Endothelial cell of umbilical vein (primary cell): ENCODE measurements at regions not wholly inside any gene's neighbourhood (a gene's known extent, or its start where the extent isn't known, plus 50 kb on each side); places are given as distances from the start of the nearest gene placed in this dataset.

Source experiments
- BruUV-seq: library from RNA; stranded (reverse); fragments of 400-500 nt; replicated peaks from 2 replicates; lab custom pipeline; 2021; lab: Mats Ljungman, UMichigan
- CTCF ChIA-PET: fragments of 300-600, 350-600 bp; sonication (Branson Sonifier 250); formaldehyde crosslinking; loops from one replicate; lab custom pipeline; 2021; ENCODE audit warnings: antibody characterized with exemption, inconsistent platforms; lab: Charles Lee
- POLR2A ChIA-PET: fragments of 300-600, 350-600 bp; sonication (Branson Sonifier 250); formaldehyde crosslinking; loops from one replicate; lab custom pipeline; 2021; ENCODE audit warnings: antibody characterized with exemption, inconsistent platforms; lab: Charles Lee
- DNase-seq: peaks from one replicate; pipeline ENCODE4 v3.0.0-alpha.2; 2011; ENCODE audit warnings: low read depth, low spot score
- FAIRE-seq: peaks from 2 replicates; lab custom pipeline; 2011; peaks lifted over from hg19 to GRCh38; lab: Jason Lieb, UNC
- H2AFZ ChIP-seq: 2 replicates; pipeline ENCODE4 v1.6.0; 2012; ENCODE audit warnings: low read depth, low read length, control low read depth, inconsistent platforms
- H3K27ac ChIP-seq: 2 replicates; pipeline ENCODE4 v1.5.1; 2011; ENCODE audit warnings: low read depth, mild to moderate bottlenecking, control low read depth, low read length, moderate library complexity; ENCODE audit not compliant: insufficient read depth
- H3K27me3 ChIP-seq, 2 experiments: 2 replicates each; pipeline versions ENCODE4 v1.6.0 to v1.6.1; 2011; ENCODE audit warnings: low read length in 2 of 2, mixed read lengths in 1 of 2; ENCODE audit not compliant: control insufficient read depth in 2 of 2, insufficient read depth in 2 of 2
- H3K36me3 ChIP-seq, 2 experiments: 2 replicates in 1 of 2; 3 replicates in 1 of 2; pipeline ENCODE4 v1.5.1; 2011; ENCODE audit warnings: low read length in 2 of 2, mild to moderate bottlenecking in 1 of 2, moderate library complexity in 1 of 2; ENCODE audit not compliant: control insufficient read depth in 2 of 2, insufficient read depth in 2 of 2; ENCODE audit errors: extremely low read depth in 1 of 2
- H3K4me1 ChIP-seq: 3 replicates; pipeline ENCODE4 v1.5.1; 2011; ENCODE audit warnings: mild to moderate bottlenecking, low read length; ENCODE audit not compliant: control insufficient read depth, insufficient read depth; ENCODE audit errors: extremely low read depth
- H3K4me2 ChIP-seq: 2 replicates; pipeline ENCODE4 v1.6.1; 2011; ENCODE audit warnings: low read length, control low read depth, mixed read lengths; ENCODE audit not compliant: insufficient read depth
- H3K4me3 ChIP-seq, 3 experiments: fragments of 200-600 bp in 1 of 3; sonication (generic), shearing (Covaris generic) in 1 of 3; replicated peaks in 1 of 3; 2 replicates each; pipeline ENCODE4 v1.5.1; 2011 to 2016; ENCODE audit warnings: control low read depth in 3 of 3, low read length in 3 of 3, mild to moderate bottlenecking in 2 of 3, inconsistent platforms in 1 of 3, low read depth in 1 of 3, moderate library complexity in 1 of 3; ENCODE audit not compliant: insufficient read depth in 1 of 3
- H3K79me2 ChIP-seq: 2 replicates; pipeline ENCODE4 v1.6.0; 2012; ENCODE audit warnings: low read length, inconsistent platforms; ENCODE audit not compliant: control insufficient read depth, insufficient read depth
- H3K9ac ChIP-seq: replicated peaks from 2 replicates; pipeline ENCODE3; 2011; ENCODE audit warnings: low read length, control low read depth; ENCODE audit not compliant: insufficient read depth; ENCODE audit errors: extremely low read depth
- H3K9me1 ChIP-seq: replicated peaks from 3 replicates; pipeline ENCODE4 v1.6.0; 2011; ENCODE audit warnings: mild to moderate bottlenecking, low read length; ENCODE audit not compliant: control insufficient read depth, insufficient read depth; ENCODE audit errors: extremely low read depth
- H3K9me3 ChIP-seq: replicated peaks from 2 replicates; pipeline ENCODE4 v1.5.1; 2012; ENCODE audit warnings: low read length, inconsistent platforms; ENCODE audit not compliant: control insufficient read depth, insufficient read depth
- H4K20me1 ChIP-seq: replicated peaks from 2 replicates; pipeline ENCODE3; 2011; ENCODE audit warnings: mild to moderate bottlenecking, low read length; ENCODE audit not compliant: control insufficient read depth, insufficient read depth; ENCODE audit errors: extremely low read depth
- CTCF ChIP-seq, 2 donors: IDR thresholded peaks; 1 replicate in 1 of 2; 2 replicates in 1 of 2; pipeline ENCODE4 v1.5.1; 2011; ENCODE audit warnings: low read length in 2 of 2, mild to moderate bottlenecking in 2 of 2, moderate library complexity in 2 of 2, control low read depth in 1 of 2, inconsistent platforms in 1 of 2, low read depth in 1 of 2; ENCODE audit not compliant: insufficient read depth in 1 of 2; ENCODE audit errors: extremely low read depth in 1 of 2
- EZH2 ChIP-seq: IDR thresholded peaks from 2 replicates; pipeline ENCODE4 v1.6.1; 2012; ENCODE audit warnings: borderline replicate concordance, low read depth, mild to moderate bottlenecking, moderate library complexity, low read length, inconsistent platforms; ENCODE audit not compliant: severe bottlenecking
- FOS ChIP-seq: IDR thresholded peaks from 2 replicates; pipeline ENCODE4 v1.6.1; 2011; ENCODE audit warnings: mild to moderate bottlenecking, low read length, moderate library complexity, borderline replicate concordance; ENCODE audit not compliant: insufficient read depth
- GATA2 ChIP-seq: IDR thresholded peaks from 2 replicates; pipeline ENCODE4 v1.7.0; 2011; ENCODE audit warnings: low read depth, mild to moderate bottlenecking, moderate library complexity, mixed read lengths, low read length; ENCODE audit not compliant: insufficient read length, insufficient read depth
- JUN ChIP-seq: IDR thresholded peaks from 2 replicates; pipeline ENCODE4 v1.6.1; 2011; ENCODE audit warnings: borderline replicate concordance, low read depth; ENCODE audit not compliant: insufficient read length, insufficient read depth
- MAX ChIP-seq: IDR thresholded peaks from 2 replicates; pipeline ENCODE4 v1.6.1; 2011; ENCODE audit not compliant: insufficient read depth, insufficient read length
- MYC ChIP-seq: IDR thresholded peaks from one replicate; pipeline ENCODE4 v1.6.1; 2011; ENCODE audit warnings: mild to moderate bottlenecking, low read depth, low read length
- POLR2A ChIP-seq: IDR thresholded peaks from 2 replicates; pipeline ENCODE4 v1.6.1; 2012; ENCODE audit warnings: low read depth, mild to moderate bottlenecking, control low read depth, low read length
- POLR2AphosphoS5 ChIP-seq: IDR thresholded peaks from 2 replicates; pipeline ENCODE4 v1.6.1; 2012; ENCODE audit warnings: low read depth, mild to moderate bottlenecking, control low read depth, low read length, moderate library complexity; ENCODE audit not compliant: insufficient read depth
- dilution Hi-C: fragments of 300-500 bp; cut with MboI; formaldehyde crosslinking; loops from one replicate; pipeline ENCODE4 v1.15.0; 2019; ENCODE audit warnings: low sequenced_read_pairs; ENCODE audit not compliant: extremely low pct_ligation_motif_present
- intact Hi-C: fragments of 100-400 bp; cut with micrococcal nuclease; formaldehyde crosslinking; loops from one replicate; pipeline ENCODE4 v1.10.0; 2022

- H2AFZ ChIP-seq = no peak overlapping the region
- no peaks in the 10 kb centered on the region for H3K9me1 ChIP-seq
- no peak for FAIRE-seq
- intact Hi-C loops = no loop called here
- no peaks in the 10 kb centered on the region for H3K9me3 ChIP-seq
- dilution Hi-C loops = no loop called here
- no peaks in the 10 kb centered on the region for H3K27me3 ChIP-seq
- no peak overlapping the region for H3K4me2 ChIP-seq
- H3K36me3 ChIP-seq = no peaks in the 10 kb centered on the region
- ChIA-PET CTCF (no interaction called here), POLR2A (no interaction called here)
- no peaks in the 10 kb centered on the region for H3K79me2 ChIP-seq
- DNase-seq = no peak
- H3K27ac ChIP-seq = no peak overlapping the region
- H4K20me1 ChIP-seq = no peaks in the 10 kb centered on the region
- no peak overlapping the region for H3K4me3 ChIP-seq
- BruUV-seq = no TSS peak
- TF ChIP-seq JUN = no peak
- no peak for TF ChIP-seq EZH2
- no peak for TF ChIP-seq FOS
- TF ChIP-seq POLR2A = no peak
- TF ChIP-seq POLR2AphosphoS5 = no peak
- TF ChIP-seq MAX = no peak
- no peak for TF ChIP-seq GATA2
- TF ChIP-seq CTCF (IDR thresholded peaks at IDR 0.05; ENCODE audit: extremely low read depth in 1 of 2, insufficient read depth in 1 of 2, low read depth in 1 of 2, low read length in 2 of 2) = no peak
- no peak for TF ChIP-seq MYC
- H3K4me1 ChIP-seq = no peaks in the 10 kb centered on the region
- H3K9ac ChIP-seq = no peak overlapping the region
Observed at GRCh38 chr4:159685340-159686092, 582.6 kb downstream of the RAPGEF2 start.
